Esophagus squamous epithelium (tissue), 5 donors: ENCODE measurements at regions not wholly inside any gene's neighbourhood (a gene's known extent, or its start where the extent isn't known, plus 50 kb on each side); places are given as distances from the start of the nearest gene placed in this dataset.

ENCODE experiments used
- DNase-seq: peaks from one replicate; lab custom pipeline; 2025; lab: John Stamatoyannopoulos, UW
- H3K27ac ChIP-seq, 4 donors: fragments of 200-600 bp; sonication (generic); one replicate each; pipeline ENCODE4 v1.5.1; 2016 to 2019; ENCODE audit warnings: mild to moderate bottlenecking in 1 of 4
- H3K27me3 ChIP-seq, 4 donors: fragments of 200-600 bp; sonication (generic); 1 replicate in 3 of 4; 2 replicates in 1 of 4; pipeline versions ENCODE4 v1.5.1 to v1.6.0; 2017 to 2021; ENCODE audit warnings: antibody characterized with exemption in 1 of 4
- H3K36me3 ChIP-seq, 3 donors: fragments of 200-600 bp; sonication (generic); one replicate each; pipeline ENCODE4 v1.5.1; 2016 to 2019
- H3K4me1 ChIP-seq, 3 donors: fragments of 200-600 bp; sonication (generic); one replicate each; pipeline ENCODE4 v1.5.1; 2017 to 2019
- H3K4me3 ChIP-seq, 4 donors: fragments of 200-600 bp; sonication (generic); 1 replicate in 3 of 4; 2 replicates in 1 of 4; pipeline ENCODE4 v1.5.1; 2016 to 2019; ENCODE audit warnings: mild to moderate bottlenecking in 2 of 4, moderate library complexity in 1 of 4
- H3K9me3 ChIP-seq, 3 donors: fragments of 200-600 bp; sonication (generic); one replicate each; pipeline ENCODE4 v1.5.1; 2016 to 2019
- CTCF ChIP-seq, 6 experiments: fragments of 450-650 bp in 4 of 6; fragments of 200-600 bp in 2 of 6; sonication (generic) in 2 of 6; IDR thresholded peaks; one replicate each; pipeline ENCODE4 v1.5.1; 2016 to 2019; ENCODE audit warnings: antibody characterized with exemption in 6 of 6, mild to moderate bottlenecking in 4 of 6, moderate library complexity in 4 of 6
- POLR2A ChIP-seq, 4 donors: fragments of 450-650 bp; IDR thresholded peaks; one replicate each; pipeline ENCODE4 v1.6.1; 2017; ENCODE audit warnings: antibody characterized with exemption in 4 of 4, mild to moderate bottlenecking in 4 of 4, moderate library complexity in 3 of 4
- WGBS, 2 donors: methylation state at CpG; one replicate each; pipeline ENCODE4 v1.1.5; 2018; 5-methylcytosine and 5-hydroxymethylcytosine counted together
- intact Hi-C: fragments of 100-400 bp; cut with DNase I; formaldehyde crosslinking; loops from one replicate; pipeline ENCODE4 v1.15.0; 2022
- donor health status: DM: yes; HTN: yes; CAD: no.

- no peak for DNase-seq
- 27 to 34% methylated on average over 1 of the region's 1 CpG for WGBS, 2 donors
- Histone ChIP-seq H3K4me3 (no peak overlapping the region), H3K27ac (no peak overlapping the region), H3K27me3 (no peaks in the 10 kb centered on the region), H3K4me1 (no peaks in the 10 kb centered on the region), H3K36me3 (no peaks in the 10 kb centered on the region), H3K9me3 (no peaks in the 10 kb centered on the region)
- TF ChIP-seq POLR2A (IDR thresholded peaks at IDR 0.05): no peak
- TF ChIP-seq CTCF (IDR thresholded peaks at IDR 0.05): no peak
- intact Hi-C loops: no loop called here
These were observed 375.2 kb downstream of the FSCB start for GRCh38 chr14:44131861-44132260.

GRCh38 chr14:44113769-44114730 is 393.0 kb downstream of the FSCB start:
- Histone ChIP-seq H3K27ac (no peak overlapping the region), H3K36me3 (no peaks in the 10 kb centered on the region), H3K9me3 (no peaks in the 10 kb centered on the region), H3K4me1 (no peaks in the 10 kb centered on the region), H3K27me3 (no peaks in the 10 kb centered on the region), H3K4me3 (no peak overlapping the region)
- DNase-seq: no peak
- WGBS, 2 donors: 66 to 68% methylated on average over 7 of the region's 7 CpGs
- TF ChIP-seq CTCF (IDR thresholded peaks at IDR 0.05) (no peak), POLR2A (IDR thresholded peaks at IDR 0.05) (no peak)
- intact Hi-C loops: no loop called here

- Histone ChIP-seq H3K27me3 (no peaks in the 10 kb centered on the region), H3K4me1 (no peaks in the 10 kb centered on the region), H3K4me3 (no peak overlapping the region), H3K36me3 (no peaks in the 10 kb centered on the region), H3K9me3 (no peaks in the 10 kb centered on the region), H3K27ac (no peak overlapping the region)
- no peak for TF ChIP-seq CTCF (IDR thresholded peaks at IDR 0.05)
- TF ChIP-seq POLR2A (IDR thresholded peaks at IDR 0.05): no peak
- intact Hi-C loops: no loop called here
- no peak for DNase-seq
These were observed 394.2 kb downstream of the FSCB start for GRCh38 chr14:44112774-44113460.

DNA sequence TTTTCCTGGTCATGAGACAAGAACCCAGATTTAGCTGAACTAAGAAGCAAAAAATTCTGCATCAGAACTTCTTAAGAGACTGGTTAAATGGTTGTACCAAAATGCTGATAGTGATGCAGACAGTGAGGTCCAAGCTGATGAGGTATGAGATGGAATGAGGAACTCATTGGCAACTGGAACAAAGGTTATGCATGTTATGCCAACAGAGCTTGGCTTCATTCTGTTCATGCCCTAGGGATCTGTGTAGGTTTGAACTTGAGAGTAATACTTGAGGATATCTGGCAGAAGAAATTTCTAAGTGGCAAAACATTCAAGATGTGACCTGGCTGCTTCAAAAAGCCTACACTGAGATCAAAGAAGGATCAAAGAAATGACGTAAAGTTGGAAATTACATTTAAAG is 398.0 kb downstream of the FSCB start:
- Histone ChIP-seq H3K27me3 (no peaks in the 10 kb centered on the region), H3K4me1 (no peaks in the 10 kb centered on the region), H3K36me3 (no peaks in the 10 kb centered on the region), H3K9me3 (no peaks in the 10 kb centered on the region), H3K27ac (no peak overlapping the region), H3K4me3 (no peak overlapping the region)
- TF ChIP-seq POLR2A (IDR thresholded peaks at IDR 0.05): no peak
- TF ChIP-seq CTCF (IDR thresholded peaks at IDR 0.05): no peak
- 64 to 71% methylated on average over 1 of the region's 1 CpG for WGBS, 2 donors
- intact Hi-C loops: no loop called here
- DNase-seq: no peak

GRCh38 chr14:44108601-44109000 is 398.5 kb downstream of the FSCB start:
- 56 to 70% methylated on average over 1 of the region's 1 CpG for WGBS, 2 donors
- Histone ChIP-seq H3K27ac (no peak overlapping the region), H3K27me3 (no peaks in the 10 kb centered on the region), H3K9me3 (no peaks in the 10 kb centered on the region), H3K36me3 (no peaks in the 10 kb centered on the region), H3K4me1 (no peaks in the 10 kb centered on the region), H3K4me3 (no peak overlapping the region)
- intact Hi-C loops: no loop called here
- TF ChIP-seq POLR2A (IDR thresholded peaks at IDR 0.05): no peak
- no peak for TF ChIP-seq CTCF (IDR thresholded peaks at IDR 0.05)
- DNase-seq: no peak
